ENCODE measurements at regions not wholly inside any gene's neighbourhood (a gene's known extent, or its start where the extent isn't known, plus 50 kb on each side); places are given as distances from the start of the nearest gene placed in this dataset.

GRCh38 chr9:22683700-22684075 lies 237.1 kb downstream of the DMRTA1 start:
- H3K9me3 ChIP-seq (ENCODE audit: control insufficient read depth, low read length): no peaks in the 10 kb centered on the region
- H3K27me3 ChIP-seq (ENCODE audit: control insufficient read depth, insufficient read depth, low read length): no peaks in the 10 kb centered on the region
- H3K36me3 ChIP-seq (ENCODE audit: control insufficient read depth, insufficient read depth, low read length): no peaks in the 10 kb centered on the region
- no peaks in the 10 kb centered on the region for H3K79me2 ChIP-seq
- H3K4me3 ChIP-seq (ENCODE audit: low read depth, low read length): no peak overlapping the region
- no peak overlapping the region for H3K4me2 ChIP-seq (ENCODE audit: low read length)
- TF ChIP-seq, protein P1, sequence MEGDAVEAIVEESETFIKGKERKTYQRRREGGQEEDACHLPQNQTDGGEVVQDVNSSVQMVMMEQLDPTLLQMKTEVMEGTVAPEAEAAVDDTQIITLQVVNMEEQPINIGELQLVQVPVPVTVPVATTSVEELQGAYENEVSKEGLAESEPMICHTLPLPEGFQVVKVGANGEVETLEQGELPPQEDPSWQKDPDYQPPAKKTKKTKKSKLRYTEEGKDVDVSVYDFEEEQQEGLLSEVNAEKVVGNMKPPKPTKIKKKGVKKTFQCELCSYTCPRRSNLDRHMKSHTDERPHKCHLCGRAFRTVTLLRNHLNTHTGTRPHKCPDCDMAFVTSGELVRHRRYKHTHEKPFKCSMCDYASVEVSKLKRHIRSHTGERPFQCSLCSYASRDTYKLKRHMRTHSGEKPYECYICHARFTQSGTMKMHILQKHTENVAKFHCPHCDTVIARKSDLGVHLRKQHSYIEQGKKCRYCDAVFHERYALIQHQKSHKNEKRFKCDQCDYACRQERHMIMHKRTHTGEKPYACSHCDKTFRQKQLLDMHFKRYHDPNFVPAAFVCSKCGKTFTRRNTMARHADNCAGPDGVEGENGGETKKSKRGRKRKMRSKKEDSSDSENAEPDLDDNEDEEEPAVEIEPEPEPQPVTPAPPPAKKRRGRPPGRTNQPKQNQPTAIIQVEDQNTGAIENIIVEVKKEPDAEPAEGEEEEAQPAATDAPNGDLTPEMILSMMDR (IDR thresholded peaks at IDR 0.05): no peak
- no peak overlapping the region for H2AFZ ChIP-seq
- no peaks in the 10 kb centered on the region for H3K4me1 ChIP-seq
- no peak overlapping the region for H3K9ac ChIP-seq
- no peak overlapping the region for H3K27ac ChIP-seq

DNA sequence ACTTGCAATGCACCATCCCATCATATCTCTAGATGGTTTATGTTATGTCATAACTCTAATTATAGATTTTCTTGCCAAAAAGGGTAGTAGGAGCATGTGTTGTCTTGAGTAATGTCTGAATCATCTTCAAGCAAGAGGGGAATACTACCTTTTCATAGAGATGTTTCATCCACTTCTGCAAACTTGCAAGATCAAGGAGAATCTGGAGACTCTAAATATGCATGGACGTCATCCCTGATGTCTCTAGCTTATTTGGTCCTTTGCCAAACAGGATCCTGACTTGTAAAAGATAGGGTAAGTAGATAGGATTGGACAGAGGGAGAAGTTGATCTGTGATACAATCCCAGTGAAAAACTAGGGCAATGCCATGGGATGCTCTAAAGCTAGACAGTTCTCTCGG lies 246.5 kb downstream of the DMRTA1 start:
- H3K27ac ChIP-seq: no peak overlapping the region
- H3K4me3 ChIP-seq (ENCODE audit: low read depth, low read length): no peak overlapping the region
- H3K79me2 ChIP-seq: no peaks in the 10 kb centered on the region

GRCh38 chr9:22700171-22700570 lies 253.5 kb downstream of the DMRTA1 start:
- no peak overlapping the region for H3K27ac ChIP-seq
- no peak overlapping the region for H3K9ac ChIP-seq
- no peaks in the 10 kb centered on the region for H3K27me3 ChIP-seq (ENCODE audit: control insufficient read depth, insufficient read depth, low read length)
- H3K9me3 ChIP-seq (ENCODE audit: control insufficient read depth, low read length): no peaks in the 10 kb centered on the region
- no peak overlapping the region for H3K4me2 ChIP-seq (ENCODE audit: low read length)
- no peak overlapping the region for H2AFZ ChIP-seq
- H3K4me3 ChIP-seq (ENCODE audit: low read depth, low read length): no peak overlapping the region
- H3K4me1 ChIP-seq: no peaks in the 10 kb centered on the region
- H3K79me2 ChIP-seq: no peaks in the 10 kb centered on the region
- no peaks in the 10 kb centered on the region for H3K36me3 ChIP-seq (ENCODE audit: control insufficient read depth, insufficient read depth, low read length)
- TF ChIP-seq, protein P1 (IDR thresholded peaks at IDR 0.05): no peak

More for the DNA sequence above, 246.5 kb downstream of the DMRTA1 start:
- no peak overlapping the region for H3K9ac ChIP-seq
- no peaks in the 10 kb centered on the region for H3K27me3 ChIP-seq (ENCODE audit: control insufficient read depth, insufficient read depth, low read length)
- no peaks in the 10 kb centered on the region for H3K36me3 ChIP-seq (ENCODE audit: control insufficient read depth, insufficient read depth, low read length)
- no peak overlapping the region for H2AFZ ChIP-seq
- H3K4me1 ChIP-seq: no peaks in the 10 kb centered on the region
- TF ChIP-seq, protein P1 (IDR thresholded peaks at IDR 0.05): no peak
- no peak overlapping the region for H3K4me2 ChIP-seq (ENCODE audit: low read length)
- H3K9me3 ChIP-seq (ENCODE audit: control insufficient read depth, low read length): no peaks in the 10 kb centered on the region

GRCh38 chr9:22718653-22719052 lies 272.0 kb downstream of the DMRTA1 start:
- no peak overlapping the region for H3K9ac ChIP-seq
- no peak overlapping the region for H3K4me3 ChIP-seq (ENCODE audit: low read depth, low read length)
- H3K4me2 ChIP-seq (ENCODE audit: low read length): no peak overlapping the region
- H2AFZ ChIP-seq: no peak overlapping the region
- no peaks in the 10 kb centered on the region for H3K27me3 ChIP-seq (ENCODE audit: control insufficient read depth, insufficient read depth, low read length)
- H3K27ac ChIP-seq: no peak overlapping the region
- no peaks in the 10 kb centered on the region for H3K9me3 ChIP-seq (ENCODE audit: control insufficient read depth, low read length)
- no peaks in the 10 kb centered on the region for H3K79me2 ChIP-seq
- TF ChIP-seq, protein P1 (IDR thresholded peaks at IDR 0.05): no peak
- no peaks in the 10 kb centered on the region for H3K36me3 ChIP-seq (ENCODE audit: control insufficient read depth, insufficient read depth, low read length)
- H3K4me1 ChIP-seq: no peaks in the 10 kb centered on the region

DNA sequence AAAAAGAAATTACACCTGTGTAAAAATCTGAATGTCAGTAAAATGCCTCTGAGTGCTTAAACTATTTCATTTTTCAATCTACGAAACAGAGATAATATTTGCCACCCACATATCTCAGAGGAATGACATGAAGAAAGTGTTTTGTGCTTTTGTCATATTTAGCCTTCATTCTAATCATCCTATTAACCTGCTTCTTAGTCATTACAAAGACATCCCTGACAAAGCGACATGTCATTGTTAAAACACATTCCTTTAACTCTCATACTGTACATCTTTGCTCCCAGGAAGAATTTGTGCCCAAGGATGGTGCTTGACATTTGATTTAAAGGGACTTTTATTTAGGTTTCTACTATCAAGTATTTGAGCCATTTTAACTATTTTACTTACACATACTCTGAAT lies 275.9 kb downstream of the DMRTA1 start:
- no peaks in the 10 kb centered on the region for H3K27me3 ChIP-seq (ENCODE audit: control insufficient read depth, insufficient read depth, low read length)
- no peak overlapping the region for H3K27ac ChIP-seq
- H3K36me3 ChIP-seq (ENCODE audit: control insufficient read depth, insufficient read depth, low read length): no peaks in the 10 kb centered on the region
- no peak overlapping the region for H3K9ac ChIP-seq
- TF ChIP-seq, protein P1 (IDR thresholded peaks at IDR 0.05): no peak
- H3K4me3 ChIP-seq (ENCODE audit: low read depth, low read length): no peak overlapping the region
- no peaks in the 10 kb centered on the region for H3K79me2 ChIP-seq
- no peak overlapping the region for H3K4me2 ChIP-seq (ENCODE audit: low read length)
- no peaks in the 10 kb centered on the region for H3K4me1 ChIP-seq
- no peak overlapping the region for H2AFZ ChIP-seq
- H3K9me3 ChIP-seq (ENCODE audit: control insufficient read depth, low read length): no peaks in the 10 kb centered on the region

Data from parathyroid adenoma (tissue), 2 donors.